ENCODE measurements at regions not wholly inside any gene's neighbourhood (a gene's known extent, or its start where the extent isn't known, plus 50 kb on each side); places are given as distances from the start of the nearest gene placed in this dataset.
"Not testable (repeated sequence)": the region's sequence is repeated elsewhere in the genome, so short reads cannot be mapped to it uniquely, and the experiment has no call there.

- CTCF ChIA-PET (ENCODE audit: low intra/inter-chr PET ratio); BruUV-seq (replicated peaks): not testable (repeated sequence)
- intact Hi-C loops (cut with micrococcal nuclease), result loop anchor here (5.0 kb wide), 1 partner anchor 87 kb away; no protein-coding TSS in a partner anchor
These were observed 185.3 kb upstream of the JUN start for GRCh38 chr1:58969176-58969575.

GRCh38 chr1:58971629-58972140, 187.8 kb upstream of the JUN start:
- H3K9me3 ChIP-seq (replicated peaks; ENCODE audit: control insufficient read depth, insufficient read depth, low read depth, low read length), result no peaks in the 10 kb centered on the region
- H3K27me3 ChIP-seq (ENCODE audit: control insufficient read depth in 2 of 2, insufficient read depth in 2 of 2, low read length in 2 of 2), result no peaks in the 10 kb centered on the region
- in situ Hi-C loops (cut with MboI) (no loop called here), intact Hi-C loops (cut with micrococcal nuclease) (no loop called here)
- DNase-seq (ENCODE audit: extremely low read depth in 1 of 4, low spot score in 3 of 4), result peak in 1 of 4 experiments; percentile 56
- 2% methylated on average over 4 of the region's 4 CpGs for whole genome bisulfite sequencing (ENCODE audit: insufficient coverage, low coverage, missing lambda C conversion rate)
- no peaks in the 10 kb centered on the region for H3K36me3 ChIP-seq (ENCODE audit: control insufficient read depth, insufficient read depth, low read length)
- no peaks in the 10 kb centered on the region for H4K20me1 ChIP-seq (replicated peaks; ENCODE audit: control insufficient read depth, insufficient read depth, low read length)
- no TSS peak for BruUV-seq (replicated peaks)
- no peak overlapping the region for H3K4me3 ChIP-seq
- H3K9me1 ChIP-seq (ENCODE audit: control insufficient read depth, insufficient read depth, low read length), result no peaks in the 10 kb centered on the region
- ChIA-PET CTCF (ENCODE audit: low intra/inter-chr PET ratio) (interaction anchor here (1.1 kb wide), 1 partner anchor 189 kb away, joined by 3 read pairs; no protein-coding TSS in a partner anchor), POLR2A (interaction anchor here (1.5 to 1.7 kb wide), 3 partner anchors 33 to 190 kb away, joined by 4 to 5 read pairs (median 4); partner anchors contain the start of gene JUN)
- H2AFZ ChIP-seq (ENCODE audit: low read depth, low read length), result no peak overlapping the region
- peak; percentile 28; the same call in 2 of the 3 replicates for ATAC-seq
- no peak overlapping the region for H3K4me2 ChIP-seq (ENCODE audit: insufficient read depth, low read length)
- no peak overlapping the region for H3K9ac ChIP-seq (ENCODE audit: insufficient read depth in 1 of 2, low read depth in 2 of 2, low read length in 2 of 2)
- H3K27ac ChIP-seq (ENCODE audit: extremely low read depth, low read depth, low read length), result no peak overlapping the region
- no peaks in the 10 kb centered on the region for H3K79me2 ChIP-seq (ENCODE audit: control insufficient read depth, insufficient read depth, low read length)
- peaks cover 3 to 29% of the 10 kb centered on the region in 2 experiments for H3K4me1 ChIP-seq (replicated peaks in 1 of 2; ENCODE audit: control insufficient read depth in 2 of 2, insufficient read depth in 2 of 2, low read length in 2 of 2)
- no peak for FAIRE-seq
- TF ChIP-seq CBFB (CRISPR knock-in tag; IDR thresholded peaks at IDR 0.05) (no peak), NCOR1 (IDR thresholded peaks at IDR 0.05) (peak; percentile 62), HDAC2 (IDR thresholded peaks at IDR 0.05) (peak; percentile 80), SAFB2 (IDR thresholded peaks at IDR 0.05; ENCODE audit: borderline replicate concordance, low read depth, low read length, severe bottlenecking) (no peak), PATZ1 (CRISPR knock-in tag; IDR thresholded peaks at IDR 0.05; ENCODE audit: borderline replicate concordance) (no peak), THRAP3 (IDR thresholded peaks at IDR 0.05; ENCODE audit: borderline replicate concordance) (no peak), CBFA2T2 (conservative IDR thresholded peaks at IDR 0.05) (peak; percentile 79), ZNF263 (CRISPR knock-in tag; IDR thresholded peaks at IDR 0.05; ENCODE audit: borderline replicate concordance) (no peak), RCOR1 (IDR thresholded peaks at IDR 0.05; ENCODE audit: borderline replicate concordance in 1 of 2, low read depth in 2 of 2, low read length in 2 of 2) (peak; percentile 65 to 98; a peak in 3 of 4 replicates), ID3 (CRISPR knock-in tag; IDR thresholded peaks at IDR 0.05) (no peak), ID3 (tag; IDR thresholded peaks at IDR 0.05) (no peak), ZNF780A (CRISPR knock-in tag; IDR thresholded peaks at IDR 0.05) (no peak), BCL6 (CRISPR knock-in tag; IDR thresholded peaks at IDR 0.05) (no peak), MEIS2 (IDR thresholded peaks at IDR 0.05; ENCODE audit: partially characterized antibody) (peak; percentile 35)

More at GRCh38 chr1:58969176-58969575, 185.3 kb upstream of the JUN start:
- H3K9ac ChIP-seq (ENCODE audit: insufficient read depth in 1 of 2, low read depth in 2 of 2, low read length in 2 of 2); H3K27ac ChIP-seq (ENCODE audit: extremely low read depth, low read depth, low read length); H3K27me3 ChIP-seq (ENCODE audit: control insufficient read depth in 2 of 2, insufficient read depth in 2 of 2, low read length in 2 of 2); H4K20me1 ChIP-seq (replicated peaks; ENCODE audit: control insufficient read depth, insufficient read depth, low read length); H3K4me3 ChIP-seq; H3K36me3 ChIP-seq (ENCODE audit: control insufficient read depth, insufficient read depth, low read length); DNase-seq (ENCODE audit: extremely low read depth in 1 of 4, low spot score in 3 of 4); H3K9me1 ChIP-seq (ENCODE audit: control insufficient read depth, insufficient read depth, low read length); in situ Hi-C loops (cut with MboI); H3K4me2 ChIP-seq (ENCODE audit: insufficient read depth, low read length); H3K9me3 ChIP-seq (replicated peaks; ENCODE audit: control insufficient read depth, insufficient read depth, low read depth, low read length); H3K79me2 ChIP-seq (ENCODE audit: control insufficient read depth, insufficient read depth, low read length); ATAC-seq; FAIRE-seq: not testable (repeated sequence)
- TF ChIP-seq RBM25 (IDR thresholded peaks at IDR 0.05; ENCODE audit: low read depth, low read length, severe bottlenecking), result peak; percentile 22
- peak; percentile 40 for TF ChIP-seq ZNF146 (CRISPR knock-in tag; IDR thresholded peaks at IDR 0.05; ENCODE audit: unreplicated experiment)
- 0 out of 4 replicates have a peak, but pooled peaks of 1 of the 2 experiments have one; percentile 17 for TF ChIP-seq KDM1A (IDR thresholded peaks at IDR 0.05)
- peak overlapping the region; percentile 84; the same call in 1 of the 2 replicates for H2AFZ ChIP-seq (ENCODE audit: low read depth, low read length)
- POLR2A ChIA-PET, result interaction anchor here (1.0 to 1.3 kb wide), 2 partner anchors 32 to 88 kb away, joined by 3 to 4 read pairs; no protein-coding TSS in a partner anchor
- peaks cover 3 to 27% of the 10 kb centered on the region in 2 experiments; a peak in 4 of 5 replicates for H3K4me1 ChIP-seq (replicated peaks in 1 of 2; ENCODE audit: control insufficient read depth in 2 of 2, insufficient read depth in 2 of 2, low read length in 2 of 2)
